22Rv1 (cell line): ENCODE measurements at regions not wholly inside any gene's neighbourhood (a gene's known extent, or its start where the extent isn't known, plus 50 kb on each side); places are given as distances from the start of the nearest gene placed in this dataset.

Experiments
- CTCF ChIP-seq: fragments of 450-650 bp; IDR thresholded peaks from 2 replicates; pipeline ENCODE4 v1.5.1; 2017; ENCODE audit warnings: mild to moderate bottlenecking
- ZFX ChIP-seq: fragments of 450-650 bp; IDR thresholded peaks from 2 replicates; pipeline ENCODE4 v1.6.1; 2017; ENCODE audit warnings: antibody characterized with exemption, borderline replicate concordance

GRCh38 chr9:110148891-110149290 lies 59.1 kb downstream of the C9orf152 start:
- TF ChIP-seq CTCF (no peak), ZFX (no peak)
